Mucosa of gallbladder (tissue), 1 donor: ENCODE measurements at regions not wholly inside any gene's neighbourhood (a gene's known extent, or its start where the extent isn't known, plus 50 kb on each side); places are given as distances from the start of the nearest gene placed in this dataset.

ENCODE experiments used
- DNase-seq: peaks from one replicate; pipeline ENCODE4 v3.0.0-alpha.2; 2020; ENCODE audit warnings: low spot score
- donor health status: DM: no; HTN: no; CAD: no.

DNA sequence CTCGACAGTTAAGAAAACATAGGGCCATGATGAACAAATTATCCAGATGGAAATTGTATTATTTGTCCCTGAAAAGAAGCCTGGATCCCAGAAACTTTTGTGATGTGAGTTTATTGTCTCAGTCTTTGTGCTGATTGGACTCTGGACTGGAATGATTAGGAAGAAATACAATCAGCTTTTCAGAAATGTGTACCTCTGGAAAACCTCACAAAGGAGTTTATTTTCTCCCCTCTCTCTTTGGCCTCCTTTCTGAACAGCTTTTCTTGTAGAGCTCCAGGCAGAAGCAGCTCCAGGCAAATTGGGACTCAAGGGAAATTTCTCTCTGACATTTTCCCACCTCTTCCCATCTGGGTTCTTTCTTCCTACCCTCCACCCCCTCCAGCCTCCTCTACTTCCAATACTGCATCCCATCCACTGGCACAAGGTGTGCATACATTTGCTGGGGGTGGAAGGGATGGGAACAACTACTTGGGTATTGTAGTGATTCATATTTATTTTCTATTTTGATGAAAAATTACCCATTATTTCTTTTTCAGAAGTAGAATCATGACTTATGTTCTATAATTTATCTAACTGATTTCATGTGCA, 119.7 kb downstream of the CD47 start:
- no peak for DNase-seq

DNA sequence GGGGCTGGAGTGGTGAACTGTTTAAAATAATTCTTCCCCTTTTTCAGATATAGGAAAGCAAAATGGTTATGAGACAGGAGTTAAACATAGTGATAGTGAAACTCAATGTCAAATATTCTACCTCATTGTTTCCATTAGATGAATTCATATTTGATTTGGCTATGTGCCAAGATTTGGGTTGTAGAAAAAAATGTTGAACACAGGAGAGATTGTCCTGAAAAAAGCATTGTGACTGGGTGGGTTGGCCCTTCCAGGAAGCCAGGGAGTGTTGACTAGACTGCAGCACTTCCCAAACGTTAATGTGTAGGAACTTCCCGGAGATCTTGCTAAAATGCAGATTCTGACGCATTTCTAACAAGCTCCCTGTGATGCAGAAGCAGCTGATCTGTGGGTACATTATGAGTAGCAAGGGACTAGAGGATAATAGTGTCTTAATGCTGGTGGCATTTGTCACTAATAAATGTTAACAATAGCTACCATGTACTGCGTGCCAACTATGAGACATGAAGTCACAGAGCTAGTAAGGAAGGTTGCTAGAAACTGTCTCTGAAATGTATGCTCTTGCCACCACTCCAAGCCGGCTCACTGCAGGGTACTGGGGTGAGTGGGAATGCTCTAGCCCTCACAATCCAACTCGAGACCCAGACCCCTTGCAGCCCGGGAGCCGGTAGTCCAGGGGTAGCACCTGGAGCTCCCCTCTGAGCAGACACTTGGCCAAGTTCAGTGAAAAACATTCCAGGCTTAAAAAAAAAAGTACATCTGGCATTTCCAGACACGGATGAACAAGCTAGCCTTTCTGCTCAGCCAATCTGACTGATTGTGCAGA, 120.6 kb downstream of the CD47 start:
- peak; percentile 24 for DNase-seq

DNA sequence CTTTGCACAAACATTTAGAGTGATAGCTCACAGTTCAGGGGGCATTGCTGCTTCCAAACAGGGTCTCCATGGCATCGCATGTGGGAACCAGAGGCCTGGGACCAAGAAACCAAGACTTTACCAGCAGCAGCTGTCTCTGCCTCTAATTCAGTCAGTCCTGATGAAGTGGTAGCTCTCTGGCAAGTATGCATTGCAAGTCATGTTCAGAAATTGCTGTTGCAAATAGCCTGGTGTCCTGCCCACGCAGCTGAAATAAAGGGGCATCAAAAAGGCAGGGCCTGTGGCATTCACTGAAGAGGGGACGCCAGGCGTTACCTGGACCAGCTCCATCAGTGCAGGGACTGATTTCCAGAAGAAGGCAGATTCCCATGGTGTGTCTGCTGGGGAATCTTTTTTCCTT, 121.3 kb downstream of the CD47 start:
- no peak for DNase-seq

DNA sequence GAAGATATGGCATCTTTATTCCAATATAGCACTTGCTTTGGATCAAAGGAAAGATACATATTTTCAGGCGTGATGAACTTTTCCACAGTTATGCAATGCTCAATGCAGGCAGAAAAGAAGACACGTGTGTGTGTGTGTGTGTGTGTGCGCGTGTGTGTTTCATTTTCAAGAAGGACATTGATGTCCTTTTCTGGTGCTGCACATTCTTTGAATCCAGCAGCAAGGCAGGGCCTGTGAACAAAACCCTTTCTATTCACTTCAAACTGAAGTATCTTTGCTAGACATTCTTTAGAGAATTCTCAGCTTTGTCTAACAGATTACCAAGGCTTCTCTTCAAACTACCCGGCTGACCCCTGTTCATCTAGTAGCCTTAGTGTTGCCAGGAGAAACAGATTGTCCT, 124.6 kb downstream of the CD47 start:
- no peak for DNase-seq

DNA sequence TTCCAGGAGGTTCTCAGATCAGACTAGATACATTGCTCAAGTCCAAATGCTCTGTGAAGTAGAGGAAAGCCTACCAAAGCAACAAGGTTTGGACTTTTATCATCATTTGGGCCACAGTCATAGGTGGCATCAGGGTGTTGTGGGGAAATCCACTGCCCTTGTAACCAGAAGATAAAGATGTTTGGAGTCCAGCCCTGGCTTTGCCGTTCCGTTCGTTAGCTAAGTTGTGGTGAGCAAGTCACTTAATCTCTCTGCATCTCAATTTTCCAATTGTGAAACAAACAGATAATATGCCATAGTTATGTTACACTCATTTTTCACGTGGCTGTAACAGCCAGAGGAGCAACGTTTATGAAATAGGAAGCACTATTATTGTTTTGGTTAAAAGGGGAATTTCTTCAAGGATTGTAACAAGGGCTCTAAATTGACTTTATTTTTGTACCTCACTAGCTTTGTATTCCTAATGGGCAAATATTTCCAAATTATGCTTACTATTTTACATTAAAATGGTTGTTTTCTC, 125.6 kb downstream of the CD47 start:
- no peak for DNase-seq

DNA sequence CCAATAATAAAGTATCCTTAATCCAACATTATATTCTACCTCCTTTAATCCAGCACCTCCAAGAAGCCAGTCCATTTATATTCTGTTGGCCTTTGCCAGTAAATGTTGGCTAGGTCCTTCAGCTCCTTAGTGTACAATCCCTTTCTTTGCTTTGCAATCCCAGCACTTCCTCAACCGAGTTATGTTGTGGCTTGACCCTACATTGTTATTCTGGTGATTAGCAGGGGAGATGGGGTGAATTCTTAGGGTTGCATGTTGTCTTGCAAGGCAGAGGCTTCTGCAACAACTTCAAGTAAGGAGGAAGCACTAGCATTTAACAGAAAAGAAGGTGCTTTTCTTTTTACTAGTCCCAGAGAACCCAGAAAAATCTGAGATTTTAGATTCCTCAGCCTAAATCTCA, 127.2 kb downstream of the CD47 start:
- no peak for DNase-seq

DNA sequence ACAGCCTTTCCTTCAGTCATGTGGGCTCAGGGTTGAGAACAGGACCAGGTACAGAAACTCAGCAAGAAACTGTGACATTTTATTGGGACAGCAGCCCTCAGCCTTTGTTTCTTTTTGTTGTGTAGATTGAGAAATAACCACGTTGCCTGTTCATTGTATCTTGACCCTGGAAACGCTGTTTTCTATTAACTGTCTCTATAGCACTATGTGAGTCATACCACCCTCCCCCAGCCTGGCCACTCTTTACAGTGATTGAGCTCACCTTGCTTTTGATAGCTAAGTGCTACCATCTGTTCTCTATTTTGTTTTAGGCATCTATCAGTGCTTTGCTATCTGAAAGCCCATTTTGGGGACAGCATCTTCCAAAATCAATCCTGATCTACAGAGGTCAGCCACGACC, 127.9 kb downstream of the CD47 start:
- DNase-seq = peak; percentile 40

DNA sequence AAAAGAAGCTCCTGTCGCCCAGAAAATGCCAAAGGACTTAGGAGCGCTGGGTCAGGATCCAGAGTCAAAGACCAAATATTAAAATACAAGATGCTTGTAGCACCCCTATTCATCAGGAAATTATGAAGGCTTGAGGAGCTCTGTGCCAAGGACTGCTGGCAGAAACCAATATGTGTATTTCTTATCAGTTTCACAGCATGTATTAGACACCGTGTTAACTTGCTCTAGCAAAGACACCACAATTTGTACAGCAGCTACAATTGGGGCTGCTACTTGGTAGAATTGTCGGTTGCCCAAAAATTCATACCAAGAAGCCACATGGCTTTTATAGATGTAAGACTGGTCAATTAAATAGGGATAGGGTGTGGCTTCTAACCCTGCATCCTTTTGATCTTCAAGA, 128.8 kb downstream of the CD47 start:
- DNase-seq = no peak

DNA sequence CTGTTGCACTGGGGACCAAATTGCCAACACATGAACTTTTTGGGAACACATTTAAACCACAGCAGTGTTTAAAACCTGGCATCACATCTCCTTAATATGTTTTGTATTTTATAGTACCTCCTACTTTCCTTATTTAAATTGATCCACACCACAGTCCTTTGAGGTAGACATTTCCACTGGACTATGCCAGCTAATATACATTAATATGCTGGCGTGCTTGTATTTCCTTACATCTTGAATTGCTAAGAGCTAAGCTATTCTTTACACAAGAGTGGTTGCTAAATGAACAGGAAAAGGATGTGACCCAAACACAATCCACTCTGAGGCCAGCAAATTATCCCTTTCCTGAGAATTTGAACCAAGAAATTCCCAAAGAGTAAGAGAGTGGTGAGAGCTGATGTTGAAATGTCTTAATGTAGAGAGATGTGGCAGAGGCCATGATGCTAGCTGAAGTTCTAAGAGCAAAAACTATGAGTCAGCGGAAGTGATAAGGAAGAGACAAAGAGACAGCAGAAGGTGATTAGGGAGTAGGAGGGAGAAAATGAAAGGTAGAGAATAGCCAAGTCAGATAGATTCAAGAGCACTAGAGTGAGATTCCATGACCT, 131.2 kb downstream of the CD47 start:
- DNase-seq = no peak

DNA sequence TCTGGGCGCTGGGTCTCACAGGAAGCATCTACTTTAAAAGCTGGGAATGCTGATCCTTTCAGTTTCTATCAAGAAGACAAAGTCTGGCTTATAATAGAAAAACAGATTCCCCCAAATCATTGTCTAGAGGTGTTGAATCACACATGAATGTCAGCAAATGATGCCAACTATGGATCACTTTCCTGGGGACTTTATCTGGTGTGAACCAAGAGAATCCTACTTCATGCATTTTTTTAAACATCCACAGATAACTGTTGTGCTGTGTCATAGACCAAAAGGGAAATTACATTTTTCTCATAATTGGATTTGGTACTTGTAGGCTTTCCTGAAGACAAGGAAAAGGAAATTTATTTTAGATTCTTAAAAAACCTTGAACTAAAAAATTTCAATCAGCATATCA, 132.7 kb downstream of the CD47 start:
- DNase-seq = no peak

DNA sequence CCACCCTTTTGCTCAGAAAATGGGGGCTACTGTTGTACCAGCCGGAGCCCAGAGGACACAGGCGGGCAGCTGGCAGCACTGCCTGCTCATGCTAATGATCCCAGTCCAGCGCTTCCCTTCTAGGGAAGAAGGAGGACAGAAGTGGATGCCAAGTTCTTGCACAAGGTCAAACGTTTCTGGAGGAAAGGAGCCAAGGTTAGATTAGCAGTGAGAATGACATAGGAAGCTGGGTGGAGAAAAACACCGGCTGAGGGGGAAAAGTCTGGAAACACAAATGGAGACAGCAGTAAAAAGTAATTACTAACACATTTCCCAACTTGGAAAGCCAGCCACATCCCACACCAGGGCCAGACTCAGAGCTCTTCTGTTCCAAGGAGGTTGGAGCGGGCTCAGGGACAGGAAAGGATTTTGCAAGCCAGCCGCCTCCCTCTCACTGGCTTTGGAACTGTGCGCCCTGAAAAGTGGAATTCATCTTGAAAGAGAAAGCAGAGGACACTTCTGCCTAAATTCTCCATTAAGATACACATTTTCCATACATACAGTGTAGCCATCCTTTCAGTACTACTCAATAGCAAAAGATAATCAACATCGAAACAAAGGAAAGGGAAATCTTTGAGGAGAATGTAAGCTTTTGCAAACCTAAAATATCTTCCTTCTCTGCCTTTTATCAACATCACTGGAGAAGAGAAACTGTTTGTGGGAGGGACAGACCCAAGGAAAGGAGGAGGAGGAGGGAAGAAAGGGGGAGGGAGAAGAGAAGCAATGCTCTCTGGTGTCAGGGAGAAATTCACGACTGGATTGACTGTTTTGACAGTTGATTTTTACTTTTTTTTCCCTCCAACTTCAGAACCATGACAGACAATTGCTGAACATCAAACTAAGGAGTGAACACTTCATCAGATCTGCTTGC, 133.6 kb downstream of the CD47 start:
- DNase-seq = peak; percentile 59

DNA sequence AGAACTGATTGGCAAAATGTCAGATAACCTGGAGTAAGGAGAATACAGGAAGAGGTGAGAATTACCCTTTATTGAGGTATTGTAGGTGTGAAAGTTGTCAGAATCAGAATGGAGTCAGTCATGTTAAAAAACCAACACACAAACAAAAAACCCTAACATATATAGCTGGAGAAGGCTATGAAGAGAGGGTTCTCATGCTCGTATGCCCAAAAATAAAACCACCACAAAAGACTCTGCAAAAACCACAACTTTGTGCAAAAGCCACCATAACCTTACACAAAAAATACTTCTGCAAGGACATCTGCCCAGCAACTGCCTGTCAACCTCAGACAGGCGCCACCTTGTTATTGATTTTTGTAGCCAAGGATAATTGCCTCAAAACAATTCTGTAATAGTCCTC, 136.0 kb downstream of the CD47 start:
- DNase-seq = no peak

DNA sequence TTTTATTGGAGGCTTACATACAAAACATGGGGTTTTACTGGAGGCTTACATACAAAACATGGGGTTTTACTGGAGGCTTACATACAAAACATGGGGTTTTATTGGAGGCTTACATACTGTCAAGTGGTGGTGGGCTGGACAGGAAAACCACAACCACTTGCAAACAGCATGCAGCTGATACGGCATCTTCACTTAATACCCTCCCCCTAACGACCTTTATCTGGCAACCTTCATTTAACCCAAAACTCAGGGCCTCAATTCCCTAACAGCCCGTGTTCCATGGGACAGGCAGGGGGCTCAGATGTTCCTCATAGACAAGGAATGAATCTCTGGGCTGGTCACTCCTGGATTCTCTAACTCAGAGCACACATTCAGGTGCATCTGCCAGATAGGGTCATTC, 137.1 kb downstream of the CD47 start:
- no peak for DNase-seq

DNA sequence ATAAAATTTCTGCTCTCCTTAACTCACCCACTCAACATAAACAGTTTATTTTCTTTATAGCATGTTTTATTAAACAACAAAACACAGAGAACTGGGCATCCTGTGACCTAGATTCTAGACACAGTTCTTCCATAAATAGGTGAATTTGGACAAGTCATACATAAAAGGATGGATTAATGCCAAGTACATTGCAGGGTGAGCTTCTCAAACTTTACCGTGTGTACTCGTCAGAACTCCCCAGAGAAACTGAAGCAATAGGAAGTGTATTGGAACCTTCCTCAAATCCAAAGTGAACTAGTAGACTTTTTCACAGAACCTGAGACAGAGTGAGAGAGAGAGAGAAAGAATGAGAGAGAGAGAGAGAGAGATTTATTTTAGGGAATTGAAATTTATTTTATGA, 139.7 kb downstream of the CD47 start:
- no peak for DNase-seq

DNA sequence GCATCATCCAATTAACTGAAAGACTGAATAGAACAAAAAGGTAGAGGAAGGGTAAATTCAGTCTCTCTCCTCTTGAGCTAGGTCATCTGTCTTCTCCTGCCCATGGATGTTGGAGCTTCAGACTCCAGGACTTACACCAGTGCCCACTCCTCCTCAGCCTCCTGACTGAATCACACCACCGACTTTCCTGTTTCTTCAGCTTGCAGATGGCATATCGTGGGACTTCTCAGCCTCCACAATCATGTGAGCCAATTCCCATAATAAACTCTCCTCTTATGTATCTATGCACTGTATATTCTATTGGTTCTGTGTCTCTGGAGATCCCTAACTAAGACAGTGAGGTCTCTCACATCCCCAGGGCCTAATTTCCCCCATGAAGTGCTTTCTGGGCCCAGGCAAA, 140.4 kb downstream of the CD47 start:
- no peak for DNase-seq

DNA sequence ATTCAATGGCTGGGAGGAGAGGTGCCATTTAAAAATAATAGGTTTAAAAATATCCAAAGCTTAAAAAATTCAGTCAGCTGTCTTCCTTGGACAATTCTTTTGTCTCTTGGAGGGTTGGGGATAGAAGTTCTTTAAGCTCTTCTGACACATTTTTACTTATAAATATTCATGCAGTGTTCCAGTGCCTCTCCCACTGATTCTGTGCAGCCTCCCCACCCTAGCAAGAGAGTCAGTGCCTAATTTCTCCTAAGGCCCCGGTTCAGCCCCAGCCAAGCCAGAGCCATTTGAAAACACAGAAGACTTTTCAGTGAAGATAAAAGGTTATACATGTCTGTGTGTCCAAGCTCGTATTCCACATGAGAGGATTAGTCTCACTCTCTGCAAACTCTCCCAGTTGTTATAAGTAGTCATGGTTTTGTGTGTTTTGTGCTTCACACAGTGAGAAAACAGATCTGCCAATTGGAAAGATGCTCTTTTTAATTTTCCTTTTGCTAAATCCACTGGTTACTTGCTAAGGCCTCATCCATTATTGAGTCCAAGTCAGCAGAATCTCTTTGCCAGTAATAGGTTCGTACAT, 141.3 kb downstream of the CD47 start:
- no peak for DNase-seq

DNA sequence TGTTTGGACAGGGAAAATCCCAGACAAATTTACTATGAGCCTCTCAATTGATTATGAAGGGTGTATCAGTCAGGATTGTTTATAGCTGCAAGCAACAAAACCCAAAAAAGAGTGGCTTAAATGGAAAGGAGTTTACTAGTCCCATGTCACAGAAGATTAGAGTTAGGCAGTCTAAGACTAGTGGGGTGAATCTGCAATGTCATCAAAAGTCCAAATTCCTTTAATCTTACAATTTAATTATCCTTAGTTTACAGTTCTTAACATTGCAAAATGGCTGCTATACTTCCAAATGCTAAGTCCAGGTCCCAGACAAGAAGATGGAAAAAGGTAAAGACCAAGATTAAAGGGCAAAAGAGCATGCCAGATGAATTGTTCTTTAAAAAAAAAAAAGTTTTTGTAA, 143.6 kb downstream of the CD47 start:
- DNase-seq = no peak

DNA sequence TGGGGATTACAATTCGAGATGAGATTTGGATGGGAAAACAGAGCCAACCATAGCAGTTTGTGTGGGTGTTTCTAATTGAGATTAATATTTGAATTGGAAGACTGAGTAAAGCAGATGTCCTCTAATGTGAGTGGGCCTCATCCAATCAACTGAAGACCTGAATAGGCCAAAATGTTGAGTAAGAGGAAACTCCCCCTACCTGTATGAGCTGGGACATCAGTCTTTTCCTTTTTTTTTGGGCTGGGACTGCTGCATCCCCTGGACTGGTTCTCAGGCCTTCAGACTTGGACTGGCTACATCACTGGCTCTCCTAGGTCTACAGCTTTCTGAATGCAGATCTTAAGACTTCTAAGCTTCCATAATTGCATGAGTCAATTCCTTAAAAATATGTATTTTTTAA, 144.1 kb downstream of the CD47 start:
- no peak for DNase-seq

DNA sequence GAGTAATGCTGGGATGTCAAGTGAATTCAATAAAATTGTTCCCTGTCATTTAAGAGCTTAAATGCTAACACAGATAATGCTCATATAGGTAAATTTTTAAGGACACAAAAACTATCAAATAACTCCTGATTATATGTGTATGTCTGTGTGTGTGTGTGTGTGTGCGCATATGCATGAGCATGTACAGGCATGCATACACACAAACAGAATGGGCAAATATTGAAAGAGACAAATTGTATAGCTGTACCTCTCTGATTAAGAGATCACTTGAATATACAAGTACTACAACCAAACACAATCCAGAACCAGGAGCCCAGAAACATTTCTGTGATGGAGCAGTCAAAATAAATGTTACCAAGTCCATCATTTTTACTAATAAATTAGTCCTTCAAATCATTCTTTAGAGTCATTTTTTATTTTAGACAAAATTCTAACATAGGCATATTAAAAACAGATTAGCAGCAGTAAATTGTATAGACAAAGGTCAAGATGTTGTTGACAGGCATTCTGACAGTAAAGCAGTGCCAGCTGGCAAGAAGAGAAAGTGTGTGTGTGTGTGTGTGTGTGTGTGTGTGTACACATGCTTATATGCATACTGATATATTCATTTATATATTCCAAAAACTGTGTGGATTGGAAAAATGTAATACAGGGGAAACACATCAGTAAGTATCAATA, 145.3 kb downstream of the CD47 start:
- no peak for DNase-seq

DNA sequence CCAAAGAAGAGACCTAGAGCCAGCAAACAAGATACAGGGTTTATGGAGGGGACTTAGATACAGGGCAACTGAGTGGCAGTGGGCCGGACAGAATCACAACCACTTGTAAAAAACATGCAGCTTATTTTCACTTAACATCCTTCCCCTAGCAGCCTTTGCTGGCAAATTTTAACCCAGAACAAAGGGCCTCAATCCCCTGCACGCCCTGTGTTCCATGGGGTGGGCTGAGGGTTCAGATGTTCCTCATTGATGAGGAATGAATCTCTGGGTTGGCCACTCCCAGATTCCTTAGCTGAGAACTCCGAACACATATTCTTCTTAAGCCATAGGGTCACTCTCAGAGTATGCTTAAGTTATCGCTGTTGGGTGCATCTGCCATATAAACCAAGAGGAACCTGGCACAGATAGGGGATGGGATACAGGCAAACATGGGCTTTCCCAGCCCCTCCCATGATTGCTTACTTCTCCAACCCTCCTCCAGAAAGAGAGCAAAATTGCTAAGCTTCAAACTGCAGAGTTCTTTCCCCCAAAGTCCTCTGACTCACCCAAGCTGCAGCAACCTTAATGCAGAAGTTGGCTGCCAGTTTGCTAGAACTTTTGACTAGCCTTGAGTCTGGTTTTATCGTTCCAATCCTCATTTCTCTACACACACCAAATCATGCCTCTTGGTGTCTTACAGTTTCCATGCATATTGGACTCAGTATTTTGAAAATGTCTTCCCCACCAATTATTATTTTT, 146.9 kb downstream of the CD47 start:
- no peak for DNase-seq
